NB4 (cell line): ENCODE measurements at regions not wholly inside any gene's neighbourhood (a gene's known extent, or its start where the extent isn't known, plus 50 kb on each side); places are given as distances from the start of the nearest gene placed in this dataset.
"Not testable (repeated sequence)": the region's sequence is repeated elsewhere in the genome, so short reads cannot be mapped to it uniquely, and the experiment has no call there.

Experiments
- DNase-seq: peaks from one replicate; pipeline ENCODE4 v3.0.0; 2010; ENCODE audit warnings: low read depth
- H3K4me3 ChIP-seq: one replicate; pipeline ENCODE4 v1.5.1; 2011; ENCODE audit warnings: mild to moderate bottlenecking, low read depth, low read length, moderate library complexity
- CTCF ChIP-seq: IDR thresholded peaks from one replicate; pipeline ENCODE4 v1.5.1; 2012; ENCODE audit warnings: low read depth, low read length
- MAX ChIP-seq: IDR thresholded peaks from 2 replicates; pipeline ENCODE4 v1.6.1; 2011; ENCODE audit warnings: low read depth, low read length
- MYC ChIP-seq: IDR thresholded peaks from 2 replicates; pipeline ENCODE4 v1.6.1; 2011; ENCODE audit warnings: low read depth, low read length
- POLR2A ChIP-seq: IDR thresholded peaks from 2 replicates; pipeline ENCODE4 v1.6.1; 2011; ENCODE audit warnings: mild to moderate bottlenecking; ENCODE audit not compliant: insufficient read length; ENCODE audit errors: extremely low read depth

- DNase-seq, result no peak
- H3K4me3 ChIP-seq, result no peak overlapping the region
- no peak for TF ChIP-seq CTCF
- TF ChIP-seq MYC, result no peak
- no peak for TF ChIP-seq POLR2A
- no peak for TF ChIP-seq MAX
Observed at GRCh38 chr5:98368141-98368540, 405.3 kb upstream of the RGMB start.

GRCh38 chr5:98372351-98372750 is 401.1 kb upstream of the RGMB start:
- DNase-seq, result no peak
- H3K4me3 ChIP-seq, result no peak overlapping the region
- no peak for TF ChIP-seq MAX
- no peak for TF ChIP-seq CTCF
- no peak for TF ChIP-seq MYC
- TF ChIP-seq POLR2A, result no peak

- TF ChIP-seq MAX (no peak), CTCF (no peak), POLR2A (no peak), MYC (no peak)
Observed at GRCh38 chr5:98391921-98392625, 381.4 kb upstream of the RGMB start.

GRCh38 chr5:98393205-98393604 is 380.3 kb upstream of the RGMB start:
- H3K4me3 ChIP-seq, DNase-seq: not testable (repeated sequence)

More at GRCh38 chr5:98391921-98392625, 381.4 kb upstream of the RGMB start:
- no peak for DNase-seq
- no peak overlapping the region for H3K4me3 ChIP-seq

GRCh38 chr5:98397081-98397480 is 376.4 kb upstream of the RGMB start:
- no peak for DNase-seq
- TF ChIP-seq MAX (no peak), CTCF (no peak), MYC (no peak), POLR2A (no peak)
- H3K4me3 ChIP-seq, result no peak overlapping the region

- DNase-seq, result no peak
- TF ChIP-seq CTCF, result no peak
- no peak for TF ChIP-seq MAX
- no peak for TF ChIP-seq MYC
- TF ChIP-seq POLR2A, result no peak
- H3K4me3 ChIP-seq, result no peak overlapping the region
Observed at GRCh38 chr5:98398465-98398864, 375.0 kb upstream of the RGMB start.
